Ishikawa (cell line): ENCODE measurements at regions not wholly inside any gene's neighbourhood (a gene's known extent, or its start where the extent isn't known, plus 50 kb on each side); places are given as distances from the start of the nearest gene placed in this dataset.

Experiments used
- CEBPB ChIP-seq: IDR thresholded peaks from 2 replicates; pipeline ENCODE4 v1.6.1; 2012
- CREB1 ChIP-seq: IDR thresholded peaks from 2 replicates; pipeline ENCODE4 v1.6.1; 2012; ENCODE audit warnings: low read depth
- EP300 ChIP-seq: IDR thresholded peaks from 2 replicates; pipeline ENCODE4 v1.6.1; 2012; ENCODE audit warnings: borderline replicate concordance
- RAD21 ChIP-seq: IDR thresholded peaks from 2 replicates; pipeline ENCODE4 v1.6.1; 2012; ENCODE audit warnings: low read depth
- TAF1 ChIP-seq: IDR thresholded peaks from 2 replicates; pipeline ENCODE4 v1.6.1; 2012; ENCODE audit warnings: low read depth, mild to moderate bottlenecking
- TF ChIP-seq, protein P1 (sequence below): IDR thresholded peaks from 2 replicates; pipeline ENCODE4 v1.6.1; 2012; ENCODE audit warnings: low read depth, mild to moderate bottlenecking
- TF ChIP-seq, protein P2 (sequence below): IDR thresholded peaks from 2 replicates; pipeline ENCODE4 v1.6.1; 2012

DNA sequence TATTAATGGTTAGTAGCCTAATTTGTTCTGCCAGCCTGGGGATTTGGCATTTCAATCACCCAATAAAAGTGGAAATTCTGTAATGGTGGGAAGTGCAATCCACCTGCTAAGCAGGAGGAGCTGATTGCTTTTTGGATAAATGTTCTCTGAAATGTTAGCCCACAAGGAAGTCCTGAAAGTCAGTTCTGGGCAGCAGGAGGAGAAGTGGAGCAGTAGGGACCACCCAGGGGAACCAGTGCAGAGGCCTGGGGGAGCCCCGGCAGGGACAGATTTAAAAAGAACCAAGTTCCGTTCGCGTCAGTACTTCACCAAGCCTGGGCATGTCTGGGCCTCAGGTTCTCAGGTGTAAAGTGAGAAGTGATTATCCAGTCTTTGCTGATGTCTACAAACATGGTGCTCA is 248.5 kb upstream of the RAB6C start:
- TF ChIP-seq, protein P1, sequence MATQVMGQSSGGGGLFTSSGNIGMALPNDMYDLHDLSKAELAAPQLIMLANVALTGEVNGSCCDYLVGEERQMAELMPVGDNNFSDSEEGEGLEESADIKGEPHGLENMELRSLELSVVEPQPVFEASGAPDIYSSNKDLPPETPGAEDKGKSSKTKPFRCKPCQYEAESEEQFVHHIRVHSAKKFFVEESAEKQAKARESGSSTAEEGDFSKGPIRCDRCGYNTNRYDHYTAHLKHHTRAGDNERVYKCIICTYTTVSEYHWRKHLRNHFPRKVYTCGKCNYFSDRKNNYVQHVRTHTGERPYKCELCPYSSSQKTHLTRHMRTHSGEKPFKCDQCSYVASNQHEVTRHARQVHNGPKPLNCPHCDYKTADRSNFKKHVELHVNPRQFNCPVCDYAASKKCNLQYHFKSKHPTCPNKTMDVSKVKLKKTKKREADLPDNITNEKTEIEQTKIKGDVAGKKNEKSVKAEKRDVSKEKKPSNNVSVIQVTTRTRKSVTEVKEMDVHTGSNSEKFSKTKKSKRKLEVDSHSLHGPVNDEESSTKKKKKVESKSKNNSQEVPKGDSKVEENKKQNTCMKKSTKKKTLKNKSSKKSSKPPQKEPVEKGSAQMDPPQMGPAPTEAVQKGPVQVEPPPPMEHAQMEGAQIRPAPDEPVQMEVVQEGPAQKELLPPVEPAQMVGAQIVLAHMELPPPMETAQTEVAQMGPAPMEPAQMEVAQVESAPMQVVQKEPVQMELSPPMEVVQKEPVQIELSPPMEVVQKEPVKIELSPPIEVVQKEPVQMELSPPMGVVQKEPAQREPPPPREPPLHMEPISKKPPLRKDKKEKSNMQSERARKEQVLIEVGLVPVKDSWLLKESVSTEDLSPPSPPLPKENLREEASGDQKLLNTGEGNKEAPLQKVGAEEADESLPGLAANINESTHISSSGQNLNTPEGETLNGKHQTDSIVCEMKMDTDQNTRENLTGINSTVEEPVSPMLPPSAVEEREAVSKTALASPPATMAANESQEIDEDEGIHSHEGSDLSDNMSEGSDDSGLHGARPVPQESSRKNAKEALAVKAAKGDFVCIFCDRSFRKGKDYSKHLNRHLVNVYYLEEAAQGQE, result no peak
- TF ChIP-seq CREB1 (no peak), RAD21 (no peak), CEBPB (no peak), EP300 (no peak), TAF1 (no peak)
- TF ChIP-seq, protein P2, sequence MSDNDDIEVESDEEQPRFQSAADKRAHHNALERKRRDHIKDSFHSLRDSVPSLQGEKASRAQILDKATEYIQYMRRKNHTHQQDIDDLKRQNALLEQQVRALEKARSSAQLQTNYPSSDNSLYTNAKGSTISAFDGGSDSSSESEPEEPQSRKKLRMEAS, result no peak
